ENCODE measurements at regions not wholly inside any gene's neighbourhood (a gene's known extent, or its start where the extent isn't known, plus 50 kb on each side); places are given as distances from the start of the nearest gene placed in this dataset.
A peak's percentile ranks its signal among the peaks of the same experiment; 100 is the strongest.

GRCh38 chr3:107956991-107957900 lies 133.6 kb downstream of the CD47 start:
- H3K36me3 Mint-ChIP-seq: no peaks in the 10 kb centered on the region
- H3K27ac Mint-ChIP-seq: peak overlapping the region in 1 of 7 donors; percentile 55
- Histone ChIP-seq H3K27ac (ENCODE audit: low read depth in 1 of 2, low read length in 2 of 2) (no peak overlapping the region), H3K4me3 (replicated peaks in 1 of 3; ENCODE audit: low read depth in 2 of 3, low read length in 3 of 3) (no peak overlapping the region), H3K4me2 (replicated peaks; ENCODE audit: extremely low read depth, low read length, poor library complexity, severe bottlenecking) (no peak overlapping the region), H3K79me2 (ENCODE audit: insufficient read depth, low read length) (no peaks in the 10 kb centered on the region), H3K9me3 (replicated peaks in 1 of 2; ENCODE audit: control insufficient read depth in 1 of 2, insufficient read depth in 1 of 2, low read length in 2 of 2) (no peaks in the 10 kb centered on the region), H4K20me1 (ENCODE audit: insufficient read depth, low read length) (no peaks in the 10 kb centered on the region), H3K9ac (ENCODE audit: insufficient read depth, low read length, poor library complexity, severe bottlenecking) (no peak overlapping the region), H2AFZ (ENCODE audit: insufficient read depth, low read depth, low read length, poor library complexity, severe bottlenecking) (no peak overlapping the region), H3K36me3 (replicated peaks in 1 of 2; ENCODE audit: control insufficient read depth in 1 of 2, insufficient read depth in 2 of 2, low read length in 2 of 2) (no peaks in the 10 kb centered on the region), H3K27me3 (ENCODE audit: control insufficient read depth in 2 of 2, insufficient read depth in 2 of 2, low read length in 2 of 2) (no peaks in the 10 kb centered on the region), H3K4me1 (ENCODE audit: control insufficient read depth in 1 of 2, insufficient read depth in 2 of 2, low read length in 2 of 2) (peaks cover 4 to 7% of the 10 kb centered on the region in 2 donors)
- H3K27me3 Mint-ChIP-seq (ENCODE audit: low read depth in 3 of 3): peaks cover 0 to 4% (median 4%) of the 10 kb centered on the region in 3 donors
- H3K4me3 Mint-ChIP-seq: peak overlapping the region in 1 of 2 donors; percentile 49
- peaks cover 19% of the 10 kb centered on the region for H3K4me1 Mint-ChIP-seq
- 92% methylated on average over 2 of the region's 10 CpGs for WGBS (ENCODE audit: insufficient coverage)
- TF ChIP-seq CTCF (IDR thresholded peaks at IDR 0.05): no peak
- DNase-seq: no peak
- intact Hi-C loops (cut with micrococcal nuclease): no loop called here
- peaks cover 0 to 3% (median 0%) of the 10 kb centered on the region in 7 donors for H3K9me3 Mint-ChIP-seq

- no peak overlapping the region for H3K4me2 ChIP-seq (replicated peaks; ENCODE audit: extremely low read depth, low read length, poor library complexity, severe bottlenecking)
- peaks cover 4 to 7% of the 10 kb centered on the region in 2 donors for H3K4me1 ChIP-seq (ENCODE audit: control insufficient read depth in 1 of 2, insufficient read depth in 2 of 2, low read length in 2 of 2)
- peaks cover 22% of the 10 kb centered on the region for H3K4me1 Mint-ChIP-seq
- WGBS (ENCODE audit: insufficient coverage): 83% methylated on average over 1 of the region's 2 CpGs
- H3K27me3 ChIP-seq (ENCODE audit: control insufficient read depth in 2 of 2, insufficient read depth in 2 of 2, low read length in 2 of 2): no peaks in the 10 kb centered on the region
- no peaks in the 10 kb centered on the region for H3K9me3 ChIP-seq (replicated peaks in 1 of 2; ENCODE audit: control insufficient read depth in 1 of 2, insufficient read depth in 1 of 2, low read length in 2 of 2)
- H3K4me3 ChIP-seq (replicated peaks in 1 of 3; ENCODE audit: low read depth in 2 of 3, low read length in 3 of 3): no peak overlapping the region
- no peak for TF ChIP-seq CTCF (IDR thresholded peaks at IDR 0.05)
- no peaks in the 10 kb centered on the region for H4K20me1 ChIP-seq (ENCODE audit: insufficient read depth, low read length)
- no peak overlapping the region for H3K27ac Mint-ChIP-seq
- no peaks in the 10 kb centered on the region for H3K79me2 ChIP-seq (ENCODE audit: insufficient read depth, low read length)
- no peak overlapping the region for H2AFZ ChIP-seq (ENCODE audit: insufficient read depth, low read depth, low read length, poor library complexity, severe bottlenecking)
- no peak overlapping the region for H3K9ac ChIP-seq (ENCODE audit: insufficient read depth, low read length, poor library complexity, severe bottlenecking)
- no peaks in the 10 kb centered on the region for H3K36me3 Mint-ChIP-seq
- intact Hi-C loops (cut with micrococcal nuclease): no loop called here
- H3K27me3 Mint-ChIP-seq (ENCODE audit: low read depth in 3 of 3): peaks cover 1 to 4% (median 3%) of the 10 kb centered on the region in 3 donors
- H3K36me3 ChIP-seq (replicated peaks in 1 of 2; ENCODE audit: control insufficient read depth in 1 of 2, insufficient read depth in 2 of 2, low read length in 2 of 2): no peaks in the 10 kb centered on the region
- DNase-seq: no peak
- no peak overlapping the region for H3K27ac ChIP-seq (ENCODE audit: low read depth in 1 of 2, low read length in 2 of 2)
- no peaks in the 10 kb centered on the region for H3K9me3 Mint-ChIP-seq
- H3K4me3 Mint-ChIP-seq: no peak overlapping the region
Measured at GRCh38 chr3:107954845-107955244, 136.0 kb downstream of the CD47 start.
